Adrenal gland (tissue), 5 donors: ENCODE measurements at regions not wholly inside any gene's neighbourhood (a gene's known extent, or its start where the extent isn't known, plus 50 kb on each side); places are given as distances from the start of the nearest gene placed in this dataset.
"Not testable (repeated sequence)": the region's sequence is repeated elsewhere in the genome, so short reads cannot be mapped to it uniquely, and the experiment has no call there.

Experiments used
- CTCF ChIP-seq, 6 experiments: fragments of 450-650 bp in 4 of 6; fragments of 200-600 bp in 2 of 6; sonication (generic) in 1 of 6; IDR thresholded peaks; 1 replicate in 5 of 6; 2 replicates in 1 of 6; pipeline versions ENCODE4 v1.5.1 to v1.8.0; 2016 to 2021; ENCODE audit warnings: antibody characterized with exemption in 6 of 6, mild to moderate bottlenecking in 2 of 6, moderate library complexity in 1 of 6
- POLR2A ChIP-seq, 2 donors: fragments of 450-650 bp; IDR thresholded peaks; one replicate each; pipeline ENCODE4 v1.6.1; 2017; ENCODE audit warnings: antibody characterized with exemption in 2 of 2, mild to moderate bottlenecking in 2 of 2, moderate library complexity in 1 of 2
- donor health status: DM: no; HTN: no; CAD: no.

- TF ChIP-seq POLR2A, CTCF (IDR thresholded peaks at IDR 0.05): not testable (repeated sequence)
Measured at GRCh38 chr7:32565-33280, 159.6 kb upstream of the FAM20C start.
